AG08395 (cell line): ENCODE measurements at regions not wholly inside any gene's neighbourhood (a gene's known extent, or its start where the extent isn't known, plus 50 kb on each side); places are given as distances from the start of the nearest gene placed in this dataset.

Source experiments
- DNase-seq: peaks from one replicate; pipeline ENCODE4 v3.0.0; 2012; ENCODE audit warnings: mixed read lengths, low spot score

DNA sequence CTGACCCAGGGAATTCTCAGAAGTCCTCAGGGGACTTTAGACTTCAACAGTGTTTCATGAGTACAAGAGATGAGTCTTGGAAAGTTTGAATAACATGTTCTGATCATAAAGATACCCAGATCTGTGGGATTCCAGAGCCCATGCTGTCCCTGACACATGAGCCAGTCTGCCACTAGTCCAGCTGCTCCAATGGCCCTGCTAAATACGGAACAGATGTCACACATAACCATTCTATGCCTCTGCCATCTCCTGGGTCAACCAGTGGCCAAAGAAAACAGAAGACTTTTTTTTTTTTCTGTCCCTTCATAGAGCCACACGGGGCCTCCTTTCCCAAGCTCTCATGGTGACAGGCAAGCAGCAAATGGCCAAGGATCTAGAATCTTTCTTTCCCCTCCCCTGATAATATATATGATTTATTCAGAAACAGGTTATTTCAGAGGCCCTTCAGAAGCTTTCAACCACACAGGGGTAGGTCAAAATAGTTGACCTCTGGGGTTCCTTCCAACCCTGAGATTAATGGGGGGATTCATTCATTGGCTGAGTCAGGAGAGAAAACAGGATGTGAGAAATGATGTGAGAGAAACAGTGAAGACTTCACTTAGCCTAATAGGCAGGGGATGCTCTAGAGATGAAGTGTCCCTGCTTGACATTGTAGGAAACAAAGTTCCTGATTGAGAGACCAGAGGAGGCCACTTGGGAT, 367.7 kb downstream of the CDK5RAP2 start:
- no peak for DNase-seq

DNA sequence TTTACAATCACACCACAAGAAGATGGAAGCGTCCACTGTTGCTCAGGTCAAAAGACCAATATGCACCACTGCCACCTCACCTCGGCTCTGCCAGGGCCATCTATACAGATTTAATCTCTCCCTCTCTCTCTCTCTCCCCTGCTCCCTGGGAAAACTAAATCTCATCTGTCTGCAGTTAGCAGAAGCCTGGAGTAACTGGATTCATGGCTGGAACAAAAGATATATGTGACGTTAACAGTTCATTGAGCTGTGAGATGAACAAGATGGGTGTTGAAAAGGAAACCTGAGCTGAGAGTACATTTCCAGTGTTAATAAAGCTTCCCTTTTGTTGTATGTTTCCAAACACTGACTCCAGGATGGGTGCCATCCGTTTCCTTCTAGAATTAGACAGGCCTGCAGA, 369.7 kb downstream of the CDK5RAP2 start:
- no peak for DNase-seq

- no peak for DNase-seq
Measured at GRCh38 chr9:120202856-120203654, 376.9 kb downstream of the CDK5RAP2 start.

GRCh38 chr9:120198027-120198426, 381.9 kb downstream of the CDK5RAP2 start:
- DNase-seq: no peak

DNA sequence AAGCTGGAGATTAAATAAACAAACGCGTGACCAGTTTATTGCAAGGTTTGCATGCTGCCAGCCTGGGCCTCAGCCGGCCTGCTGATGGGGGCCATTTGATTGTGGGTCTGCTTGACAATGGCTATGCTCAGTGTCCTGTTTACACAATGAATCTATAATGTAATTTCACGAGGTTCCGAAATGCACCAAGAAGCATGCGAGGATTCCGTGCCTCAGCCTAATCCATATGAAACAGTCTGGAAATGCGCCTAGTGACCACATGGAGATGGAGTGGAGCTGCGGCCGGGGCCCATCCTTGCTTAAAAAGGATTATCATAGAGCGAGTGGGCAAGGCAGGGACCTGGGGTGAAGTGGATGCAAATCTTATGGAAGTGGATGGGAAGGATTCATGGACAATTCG, 382.4 kb downstream of the CDK5RAP2 start:
- DNase-seq: no peak

- DNase-seq: no peak
Measured at GRCh38 chr9:120191141-120191540, 388.8 kb downstream of the CDK5RAP2 start.

- DNase-seq: no peak
Measured at GRCh38 chr9:120187758-120188157, 392.2 kb downstream of the CDK5RAP2 start.

GRCh38 chr9:120186276-120186675, 393.7 kb downstream of the CDK5RAP2 start:
- DNase-seq: no peak

- no peak for DNase-seq
Measured at GRCh38 chr9:120184266-120184665, 395.7 kb downstream of the CDK5RAP2 start.

GRCh38 chr9:120183615-120184014, 396.4 kb downstream of the CDK5RAP2 start:
- no peak for DNase-seq

DNA sequence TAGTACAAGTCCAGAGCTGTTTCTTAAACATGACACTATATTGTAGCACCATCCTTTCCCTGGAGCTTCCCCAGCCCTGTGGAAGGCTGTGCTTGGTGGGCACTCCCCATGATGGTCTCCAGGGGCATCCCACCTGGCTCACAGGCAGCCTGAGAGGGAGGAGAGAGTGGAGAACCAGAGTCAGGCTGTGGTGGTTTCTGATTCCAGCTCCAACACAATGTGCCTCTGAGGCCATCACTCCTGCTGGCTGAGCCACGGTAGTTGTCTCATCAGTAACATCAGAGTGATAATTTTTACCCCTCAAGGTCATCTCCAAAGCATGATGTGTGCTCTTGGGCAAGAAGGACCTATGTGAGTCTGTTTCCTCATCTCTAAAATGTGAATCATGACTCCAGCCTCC, 398.0 kb downstream of the CDK5RAP2 start:
- no peak for DNase-seq

DNA sequence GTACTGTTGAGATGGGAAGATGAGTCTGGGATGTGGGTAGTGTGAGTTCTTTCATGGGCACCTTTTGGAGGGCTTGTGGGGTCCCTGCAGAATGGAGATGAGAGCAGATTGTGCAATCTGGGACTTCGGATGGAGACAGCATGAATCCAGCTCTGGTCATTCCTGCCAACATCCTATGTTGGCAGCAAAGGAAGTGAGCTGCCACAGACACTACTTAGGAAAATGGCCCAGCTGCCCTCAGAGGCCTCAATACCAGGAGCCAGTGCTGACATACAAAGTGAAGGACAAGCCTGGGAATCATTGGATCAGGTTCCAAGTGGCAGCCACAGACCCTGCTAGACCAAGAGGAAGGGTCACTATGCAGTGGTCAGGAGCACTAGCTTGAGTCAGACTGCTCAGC, 402.8 kb downstream of the CDK5RAP2 start:
- DNase-seq: no peak

- no peak for DNase-seq
Measured at GRCh38 chr9:120175031-120175430, 404.9 kb downstream of the CDK5RAP2 start.

GRCh38 chr9:120161776-120162175, 418.2 kb downstream of the CDK5RAP2 start:
- DNase-seq: no peak

DNA sequence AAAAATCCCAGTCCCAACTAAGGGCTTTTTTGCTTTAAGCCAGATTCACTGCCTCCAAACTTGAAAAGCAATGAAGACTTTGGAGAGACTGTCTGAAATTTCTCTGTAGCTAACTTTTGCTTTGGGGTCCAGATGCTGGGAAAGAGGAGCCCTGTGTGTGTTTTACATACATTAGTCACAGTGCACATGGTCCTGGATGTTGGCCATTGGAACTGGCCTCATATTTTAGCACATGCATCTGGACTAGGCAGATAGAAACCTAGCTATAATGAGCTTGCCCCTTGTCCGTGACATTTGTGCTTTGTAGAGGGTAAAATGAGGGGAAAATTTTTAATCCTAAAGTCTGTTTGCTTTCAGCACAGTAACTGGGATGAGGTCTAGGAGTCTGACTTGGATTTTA, 421.7 kb downstream of the CDK5RAP2 start:
- no peak for DNase-seq

DNA sequence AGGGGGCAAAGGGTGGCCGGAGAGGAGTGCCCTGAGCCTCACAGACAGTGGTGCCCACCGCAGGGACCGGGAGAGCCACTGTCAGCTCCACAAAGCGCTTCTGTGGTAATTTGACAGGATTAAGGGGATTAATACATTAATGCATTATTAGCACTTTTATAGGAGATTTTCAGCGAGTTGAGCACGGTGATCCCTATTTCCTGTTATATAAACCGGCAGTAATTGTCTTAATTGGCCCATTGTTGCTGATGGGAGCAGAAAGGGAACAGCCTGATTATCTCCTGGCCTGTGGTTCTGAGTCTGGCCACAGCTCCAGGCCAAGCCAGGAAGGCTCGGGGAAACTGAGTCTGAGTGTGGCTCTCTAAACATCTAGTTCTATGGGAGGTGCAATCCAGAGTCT, 423.6 kb downstream of the CDK5RAP2 start:
- no peak for DNase-seq

DNA sequence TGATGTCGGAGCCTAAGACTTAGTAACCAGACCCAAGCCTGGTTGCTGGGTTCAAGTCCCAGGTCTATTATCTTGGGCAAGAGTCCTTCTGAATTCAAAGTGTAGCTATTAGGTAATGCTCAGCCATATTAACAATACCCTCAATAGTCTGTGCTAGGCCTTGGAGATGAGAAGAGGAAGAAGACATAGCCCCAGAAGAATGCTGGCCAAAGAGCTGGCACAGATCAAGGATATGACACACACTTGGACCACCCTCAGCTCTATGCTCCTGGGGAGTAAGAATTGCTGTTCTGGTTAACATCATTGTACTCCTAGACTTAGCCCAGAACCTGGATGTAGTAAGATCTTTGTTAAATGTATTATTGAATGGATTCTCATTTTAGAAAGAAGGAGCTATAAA, 426.7 kb downstream of the CDK5RAP2 start:
- no peak for DNase-seq

- DNase-seq: no peak
Measured at GRCh38 chr9:120152295-120152694, 427.7 kb downstream of the CDK5RAP2 start.

DNA sequence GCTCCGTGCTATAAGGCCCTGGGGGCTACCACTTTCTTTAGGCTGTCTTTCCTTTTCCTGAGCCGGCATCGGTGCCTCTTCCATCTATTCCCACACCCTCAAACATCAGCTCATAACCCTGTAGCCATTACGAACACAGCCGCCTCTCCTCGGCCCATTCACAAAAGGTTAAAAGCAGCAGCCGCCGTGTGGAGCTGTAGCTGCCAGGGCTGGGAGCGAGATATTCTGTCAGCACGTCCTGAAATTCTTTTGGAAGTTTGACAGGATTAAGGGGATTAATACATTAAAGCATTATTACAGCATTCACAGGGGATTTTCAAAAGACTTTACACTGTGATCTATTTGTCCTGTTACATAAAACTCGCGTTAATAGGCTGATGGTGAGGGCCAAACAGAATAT, 428.2 kb downstream of the CDK5RAP2 start:
- no peak for DNase-seq

GRCh38 chr9:120151149-120151548, 428.8 kb downstream of the CDK5RAP2 start:
- DNase-seq: no peak

GRCh38 chr9:120138955-120139354, 441.0 kb downstream of the CDK5RAP2 start:
- no peak for DNase-seq

- DNase-seq: no peak
Measured at GRCh38 chr9:120137186-120137840, 442.7 kb downstream of the CDK5RAP2 start.

DNA sequence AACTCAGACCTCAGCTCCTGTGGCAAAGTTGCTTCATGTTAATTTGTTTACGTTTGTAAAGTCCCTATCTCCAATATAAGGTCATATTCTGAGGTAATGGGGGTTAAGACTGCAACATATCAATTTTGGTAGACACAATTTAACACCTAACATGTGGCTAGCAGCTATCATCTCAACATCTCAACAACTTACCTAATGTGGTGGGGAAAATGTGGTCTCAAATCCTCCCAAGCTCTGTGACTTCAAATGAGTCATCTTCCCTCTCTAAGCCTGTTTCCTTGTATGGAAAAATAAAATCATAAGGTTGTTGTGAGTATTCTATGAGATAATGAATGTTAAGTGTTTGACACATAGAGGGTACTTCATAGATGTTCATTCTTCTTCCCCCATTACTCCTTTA, 443.3 kb downstream of the CDK5RAP2 start:
- DNase-seq: no peak
